Thyroid gland (tissue), 4 donors: ENCODE measurements at regions not wholly inside any gene's neighbourhood (a gene's known extent, or its start where the extent isn't known, plus 50 kb on each side); places are given as distances from the start of the nearest gene placed in this dataset.

ENCODE experiments used
- DNase-seq, 2 donors: peaks; one replicate each; pipeline ENCODE4 v3.0.0-alpha.2; 2019
- H3K27ac ChIP-seq, 3 donors: fragments of 200-600 bp; sonication (generic); 1 replicate in 2 of 3; 2 replicates in 1 of 3; pipeline ENCODE4 v1.5.1; 2016 to 2019; ENCODE audit warnings: mild to moderate bottlenecking in 1 of 3, moderate library complexity in 1 of 3
- H3K27me3 ChIP-seq: fragments of 200-600 bp; sonication (generic); one replicate; pipeline ENCODE4 v1.5.1; 2019
- H3K36me3 ChIP-seq, 2 donors: fragments of 200-600 bp; sonication (generic); one replicate each; pipeline ENCODE4 v1.5.1; 2016 to 2019
- H3K4me1 ChIP-seq, 2 donors: fragments of 200-600 bp; sonication (generic); one replicate each; pipeline ENCODE4 v1.5.1; 2017 to 2019
- H3K4me3 ChIP-seq, 3 donors: fragments of 200-600 bp; sonication (generic); replicated peaks in 1 of 3; 1 replicate in 2 of 3; 2 replicates in 1 of 3; pipeline ENCODE4 v1.5.1; 2016; ENCODE audit warnings: mild to moderate bottlenecking in 1 of 3
- H3K9me3 ChIP-seq: fragments of 200-600 bp; sonication (generic); one replicate; pipeline ENCODE4 v1.5.1; 2017
- CTCF ChIP-seq, 6 experiments: fragments of 200-600 bp in 3 of 6; fragments of 450-650 bp in 3 of 6; sonication (generic) in 3 of 6; IDR thresholded peaks; one replicate each; pipeline ENCODE4 v1.5.1; 2016 to 2019; ENCODE audit warnings: antibody characterized with exemption in 6 of 6, mild to moderate bottlenecking in 2 of 6, inconsistent platforms in 1 of 6, moderate library complexity in 1 of 6
- POLR2A ChIP-seq, 2 donors: fragments of 450-650 bp; IDR thresholded peaks; one replicate each; pipeline ENCODE4 v1.6.1; 2017; ENCODE audit warnings: antibody characterized with exemption in 2 of 2, mild to moderate bottlenecking in 2 of 2, moderate library complexity in 1 of 2
- WGBS, 2 donors: methylation state at CpG; one replicate each; pipeline ENCODE4 v1.1.5; 2017; 5-methylcytosine and 5-hydroxymethylcytosine counted together
- intact Hi-C: fragments of 100-400 bp; cut with DNase I; formaldehyde crosslinking; loops from one replicate; pipeline ENCODE4 v1.15.1; 2023

GRCh38 chr18:39960550-39960949, 1994.5 kb upstream of the PIK3C3 start:
- 83 to 94% methylated on average over 1 of the region's 1 CpG for WGBS, 2 donors
- intact Hi-C loops, result no loop called here
- no peak for DNase-seq
- Histone ChIP-seq H3K36me3 (no peaks in the 10 kb centered on the region), H3K4me3 (no peak overlapping the region), H3K4me1 (no peaks in the 10 kb centered on the region), H3K27ac (no peak overlapping the region), H3K9me3 (no peaks in the 10 kb centered on the region), H3K27me3 (no peaks in the 10 kb centered on the region)
- no peak for TF ChIP-seq POLR2A (IDR thresholded peaks at IDR 0.05)
- no peak for TF ChIP-seq CTCF (IDR thresholded peaks at IDR 0.05)

GRCh38 chr18:39959839-39960238, 1995.2 kb upstream of the PIK3C3 start:
- Histone ChIP-seq H3K9me3 (no peaks in the 10 kb centered on the region), H3K27ac (no peak overlapping the region), H3K4me3 (no peak overlapping the region), H3K4me1 (no peaks in the 10 kb centered on the region), H3K36me3 (no peaks in the 10 kb centered on the region), H3K27me3 (no peaks in the 10 kb centered on the region)
- WGBS, 2 donors, result 80 to 83% methylated on average over 2 of the region's 2 CpGs
- intact Hi-C loops, result no loop called here
- no peak for TF ChIP-seq POLR2A (IDR thresholded peaks at IDR 0.05)
- TF ChIP-seq CTCF (IDR thresholded peaks at IDR 0.05), result no peak
- DNase-seq, result no peak

DNA sequence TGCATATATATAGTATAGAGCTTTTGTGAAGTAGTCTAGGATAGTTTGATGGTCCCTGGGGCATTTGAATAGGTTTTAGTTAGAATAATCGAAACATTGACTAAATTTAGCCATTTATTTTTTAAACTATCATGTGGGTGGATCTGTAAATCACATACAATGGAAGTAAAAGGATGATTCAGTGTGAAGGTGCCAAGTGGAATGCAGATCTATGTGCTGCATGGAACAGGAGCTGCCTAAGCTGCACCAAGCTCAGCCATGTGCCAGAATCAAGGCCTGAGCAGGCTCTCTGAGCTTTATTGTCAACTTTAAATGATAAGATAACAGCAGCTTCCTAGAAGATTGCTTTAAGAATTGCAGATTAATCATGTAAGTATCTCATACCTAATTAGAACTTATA, 1996.2 kb upstream of the PIK3C3 start:
- intact Hi-C loops, result no loop called here
- no peaks in the 10 kb centered on the region for H3K36me3 ChIP-seq

GRCh38 chr18:39952816-39953215, 2002.2 kb upstream of the PIK3C3 start:
- intact Hi-C loops, result no loop called here
- no peaks in the 10 kb centered on the region for H3K27me3 ChIP-seq
- no peak for DNase-seq
- H3K27ac ChIP-seq, result no peak overlapping the region
- H3K9me3 ChIP-seq, result no peaks in the 10 kb centered on the region
- no peak for TF ChIP-seq POLR2A (IDR thresholded peaks at IDR 0.05)
- TF ChIP-seq CTCF (IDR thresholded peaks at IDR 0.05), result no peak
- 90% methylated on average over 2 of the region's 2 CpGs for WGBS, 2 donors
- no peak overlapping the region for H3K4me3 ChIP-seq
- no peaks in the 10 kb centered on the region for H3K36me3 ChIP-seq
- no peaks in the 10 kb centered on the region for H3K4me1 ChIP-seq

More for the DNA sequence above, 1996.2 kb upstream of the PIK3C3 start:
- DNase-seq, result no peak
- H3K4me1 ChIP-seq, result no peaks in the 10 kb centered on the region
- H3K4me3 ChIP-seq, result no peak overlapping the region
- no peaks in the 10 kb centered on the region for H3K27me3 ChIP-seq
- H3K9me3 ChIP-seq, result no peaks in the 10 kb centered on the region
- TF ChIP-seq POLR2A (IDR thresholded peaks at IDR 0.05), result no peak
- TF ChIP-seq CTCF (IDR thresholded peaks at IDR 0.05), result no peak
- H3K27ac ChIP-seq, result no peak overlapping the region
- 77 to 83% methylated on average over 1 of the region's 1 CpG for WGBS, 2 donors

DNA sequence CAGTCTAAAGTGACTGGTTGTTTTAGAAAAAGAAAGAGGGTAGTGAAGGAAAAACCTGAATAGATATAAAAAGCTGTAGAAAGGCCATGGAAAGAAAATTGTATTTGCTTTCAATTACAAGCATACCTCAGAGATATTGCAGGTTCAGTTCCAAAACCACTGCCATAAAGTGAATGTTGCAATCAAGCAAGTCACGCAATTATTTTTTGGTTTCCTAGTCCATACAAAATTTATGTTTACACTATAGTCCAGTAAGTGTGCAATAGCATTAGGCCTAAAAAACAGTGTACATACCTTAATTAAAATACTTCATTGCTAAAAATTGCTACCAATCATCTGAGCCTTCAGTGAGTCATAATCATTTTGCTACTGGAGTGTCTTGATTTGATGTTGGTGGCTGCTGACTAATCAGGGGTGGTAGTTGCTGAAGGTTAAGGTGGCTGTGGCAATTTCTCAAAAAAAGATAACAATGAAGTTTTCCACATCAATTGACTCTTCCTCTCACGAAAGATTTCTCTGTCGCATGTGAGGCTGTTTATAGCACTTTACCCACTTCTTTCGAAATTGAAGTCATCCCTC, 2003.8 kb upstream of the PIK3C3 start:
- Histone ChIP-seq H3K9me3 (no peaks in the 10 kb centered on the region), H3K4me3 (no peak overlapping the region), H3K27ac (no peak overlapping the region), H3K36me3 (no peaks in the 10 kb centered on the region), H3K4me1 (peaks cover 7 to 8% of the 10 kb centered on the region in 2 donors), H3K27me3 (no peaks in the 10 kb centered on the region)
- intact Hi-C loops, result no loop called here
- WGBS, 2 donors, result 91 to 94% methylated on average over 4 of the region's 4 CpGs
- DNase-seq, result no peak
- no peak for TF ChIP-seq CTCF (IDR thresholded peaks at IDR 0.05)
- TF ChIP-seq POLR2A (IDR thresholded peaks at IDR 0.05), result no peak
